WI38 (cell line): ENCODE measurements at regions not wholly inside any gene's neighbourhood (a gene's known extent, or its start where the extent isn't known, plus 50 kb on each side); places are given as distances from the start of the nearest gene placed in this dataset.

Source experiments
- H3K4me3 ChIP-seq: 2 replicates; pipeline ENCODE4 v1.5.1; 2011; ENCODE audit warnings: low read depth, mild to moderate bottlenecking, control low read depth, low read length
- TF ChIP-seq, protein P1 (sequence below): IDR thresholded peaks from 2 replicates; pipeline ENCODE4 v1.5.1; 2012; ENCODE audit warnings: low read depth, mild to moderate bottlenecking, control low read depth, low read length

DNA sequence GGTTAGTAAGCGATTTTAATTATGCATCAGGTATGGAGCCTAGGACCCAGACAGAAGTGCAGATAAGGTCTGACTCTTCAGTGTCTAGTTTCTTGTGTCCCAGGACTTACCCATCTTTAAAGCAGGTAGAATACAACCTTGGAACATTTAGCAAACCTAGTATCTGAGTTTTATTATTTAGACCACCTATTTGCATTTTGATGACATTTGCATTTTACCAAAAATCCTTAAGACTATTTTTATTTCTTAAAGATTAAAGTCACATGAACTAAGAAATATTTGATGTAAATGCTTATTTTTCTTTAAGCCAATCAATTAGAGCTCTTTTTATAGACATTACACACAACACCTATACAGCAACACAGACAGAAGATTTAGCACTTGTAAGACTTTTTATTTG is 939.1 kb downstream of the OTOL1 start:
- no peak overlapping the region for H3K4me3 ChIP-seq
- TF ChIP-seq, protein P1, sequence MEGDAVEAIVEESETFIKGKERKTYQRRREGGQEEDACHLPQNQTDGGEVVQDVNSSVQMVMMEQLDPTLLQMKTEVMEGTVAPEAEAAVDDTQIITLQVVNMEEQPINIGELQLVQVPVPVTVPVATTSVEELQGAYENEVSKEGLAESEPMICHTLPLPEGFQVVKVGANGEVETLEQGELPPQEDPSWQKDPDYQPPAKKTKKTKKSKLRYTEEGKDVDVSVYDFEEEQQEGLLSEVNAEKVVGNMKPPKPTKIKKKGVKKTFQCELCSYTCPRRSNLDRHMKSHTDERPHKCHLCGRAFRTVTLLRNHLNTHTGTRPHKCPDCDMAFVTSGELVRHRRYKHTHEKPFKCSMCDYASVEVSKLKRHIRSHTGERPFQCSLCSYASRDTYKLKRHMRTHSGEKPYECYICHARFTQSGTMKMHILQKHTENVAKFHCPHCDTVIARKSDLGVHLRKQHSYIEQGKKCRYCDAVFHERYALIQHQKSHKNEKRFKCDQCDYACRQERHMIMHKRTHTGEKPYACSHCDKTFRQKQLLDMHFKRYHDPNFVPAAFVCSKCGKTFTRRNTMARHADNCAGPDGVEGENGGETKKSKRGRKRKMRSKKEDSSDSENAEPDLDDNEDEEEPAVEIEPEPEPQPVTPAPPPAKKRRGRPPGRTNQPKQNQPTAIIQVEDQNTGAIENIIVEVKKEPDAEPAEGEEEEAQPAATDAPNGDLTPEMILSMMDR = no peak

DNA sequence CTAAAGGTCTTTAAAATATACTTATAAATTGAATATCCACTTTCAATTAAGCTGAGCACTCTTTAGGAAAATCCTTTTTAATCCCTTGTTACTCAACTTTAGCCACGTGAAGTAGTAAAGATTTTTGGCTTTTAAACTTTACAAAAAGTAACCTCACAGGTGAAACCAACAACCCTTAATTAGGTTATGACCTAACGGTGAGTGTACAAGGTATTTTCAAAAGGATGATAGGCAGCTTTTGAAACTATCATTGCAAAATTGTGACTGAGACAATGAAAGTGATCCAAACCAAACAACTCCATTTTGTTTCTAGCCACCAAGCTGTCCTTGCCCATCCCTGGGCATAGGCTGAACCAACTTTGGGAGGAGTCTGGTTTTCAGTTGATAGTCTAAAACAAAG is 940.2 kb downstream of the OTOL1 start:
- TF ChIP-seq, protein P1 = no peak
- no peak overlapping the region for H3K4me3 ChIP-seq

DNA sequence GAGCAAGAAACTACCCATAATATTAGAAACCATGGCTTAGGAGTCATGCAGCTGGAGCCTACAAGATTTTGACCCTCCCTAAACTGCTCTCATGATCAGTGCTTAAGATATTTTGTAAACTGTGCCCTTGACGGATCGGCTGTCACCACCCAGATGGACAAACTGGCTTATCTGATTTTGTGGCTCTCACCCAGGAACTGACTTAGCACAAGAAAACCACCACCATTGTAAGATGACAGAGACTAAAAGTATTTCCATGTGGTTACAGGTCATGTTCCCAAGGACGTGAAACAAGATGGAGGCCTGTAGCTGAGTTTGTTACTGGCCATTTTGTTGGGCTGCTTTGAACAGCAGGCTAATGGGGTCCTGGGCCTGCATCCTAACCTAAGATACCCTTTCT is 940.9 kb downstream of the OTOL1 start:
- TF ChIP-seq, protein P1 = no peak
- no peak overlapping the region for H3K4me3 ChIP-seq

DNA sequence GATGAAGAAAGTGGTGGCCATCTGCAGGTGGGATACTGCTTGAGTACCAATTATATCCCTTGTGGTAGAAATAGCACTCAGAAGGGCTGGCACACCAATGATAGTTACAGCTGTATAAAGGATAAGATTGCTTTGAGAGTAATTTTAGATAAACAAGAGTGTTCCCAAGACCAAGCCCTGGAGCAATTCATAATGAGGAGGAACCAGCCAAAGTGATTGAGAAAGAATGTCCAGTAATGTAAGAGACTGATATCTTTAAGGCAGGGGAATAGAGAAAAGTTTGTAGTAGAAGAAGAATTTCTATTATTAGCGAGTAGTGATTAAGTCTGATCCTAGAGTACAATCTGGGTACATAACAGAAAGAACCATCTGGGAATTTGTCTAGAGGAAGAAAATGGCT is 945.1 kb downstream of the OTOL1 start:
- no peak overlapping the region for H3K4me3 ChIP-seq
- TF ChIP-seq, protein P1 = no peak

DNA sequence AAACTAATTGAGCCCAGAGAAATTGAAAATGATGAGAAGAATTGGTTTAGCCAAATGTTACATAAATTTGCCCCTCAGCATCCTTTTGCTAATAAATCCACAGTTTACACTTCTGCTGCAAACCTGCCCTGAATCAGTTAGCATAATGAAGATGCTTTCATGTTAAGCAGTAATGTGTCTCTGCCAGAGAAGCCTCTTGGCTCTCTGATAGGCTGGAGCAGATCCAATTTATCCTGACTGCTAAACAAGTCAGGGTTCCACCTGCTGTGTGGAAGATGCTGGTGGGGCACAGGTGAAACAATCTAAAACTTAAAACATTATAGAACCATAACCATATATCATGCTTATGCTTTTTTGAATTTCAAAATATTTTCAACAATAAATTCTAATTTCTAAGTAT is 946.8 kb downstream of the OTOL1 start:
- TF ChIP-seq, protein P1 = no peak
- no peak overlapping the region for H3K4me3 ChIP-seq

DNA sequence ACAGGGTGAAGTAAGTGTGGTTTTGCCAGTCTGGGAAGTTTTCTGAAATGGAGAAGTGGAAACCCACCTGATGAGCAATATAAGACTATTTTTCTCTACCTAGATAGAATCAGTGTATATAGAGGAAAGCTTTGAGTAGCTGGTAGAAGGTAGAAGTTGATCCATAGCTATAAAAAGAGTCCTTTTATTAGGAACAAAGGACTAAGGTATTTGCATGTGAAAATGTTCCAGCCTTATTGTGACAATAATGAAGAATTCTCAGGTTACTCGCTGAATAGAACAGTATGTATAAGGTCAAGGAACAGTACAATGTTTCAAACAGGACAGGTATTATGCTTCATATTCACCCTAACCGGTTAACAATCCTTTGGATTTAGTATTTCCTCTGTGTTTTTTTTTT is 972.2 kb downstream of the OTOL1 start:
- TF ChIP-seq, protein P1 = no peak
- no peak overlapping the region for H3K4me3 ChIP-seq

DNA sequence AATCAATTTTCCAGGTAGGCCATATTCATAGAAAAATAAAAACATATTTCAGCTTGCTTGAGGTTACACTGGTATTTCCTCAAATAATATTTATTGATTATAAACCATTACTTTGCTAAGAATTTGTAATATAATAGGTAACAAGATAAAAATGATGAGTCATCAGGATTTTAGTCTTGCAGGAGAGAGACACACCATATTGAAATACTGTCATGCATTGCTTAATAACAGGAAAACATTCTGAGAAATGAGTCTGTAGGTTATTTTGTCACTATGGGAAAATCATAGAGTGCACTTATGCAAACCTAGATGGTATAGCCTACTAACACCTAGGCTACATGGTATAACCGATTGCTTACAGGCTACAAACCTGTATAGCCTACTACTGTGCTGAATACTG is 990.5 kb downstream of the OTOL1 start:
- TF ChIP-seq, protein P1 = no peak
- no peak overlapping the region for H3K4me3 ChIP-seq

DNA sequence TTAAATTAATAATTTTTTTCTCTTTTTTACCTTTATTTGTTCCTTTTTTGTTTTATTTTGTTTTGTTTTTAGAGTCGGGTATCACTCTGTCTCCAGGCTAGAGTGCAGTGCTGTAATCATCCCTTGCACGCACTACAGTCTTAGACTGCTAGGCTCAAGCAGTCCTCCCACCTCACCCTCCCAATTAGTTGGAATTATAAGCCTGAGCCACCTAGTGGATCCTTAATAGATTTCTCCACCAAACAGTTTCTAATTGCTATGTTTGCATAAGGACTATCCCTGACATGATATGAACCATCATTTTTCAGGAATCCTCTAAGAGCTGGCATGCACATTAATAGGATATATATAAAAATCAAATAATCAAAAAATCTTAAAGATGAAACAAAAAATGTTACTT is 993.2 kb downstream of the OTOL1 start:
- H3K4me3 ChIP-seq = no peak overlapping the region
- TF ChIP-seq, protein P1 = no peak
